GM23338 (cell line): ENCODE measurements at regions not wholly inside any gene's neighbourhood (a gene's known extent, or its start where the extent isn't known, plus 50 kb on each side); places are given as distances from the start of the nearest gene placed in this dataset.

Experiments
- ATAC-seq: fragments of 200-7000 bp; cut with Tn5 transposase; 3 replicates; pipeline ENCODE4 v1.9.1; 2020
- DNase-seq: peaks from one replicate; pipeline ENCODE4 v3.0.0-alpha.2; 2015; ENCODE audit warnings: low spot score
- H2AFZ ChIP-seq: fragments of 200-600 bp; sonication (generic); 2 replicates; pipeline ENCODE4 v1.8.0; 2016; ENCODE audit warnings: antibody characterized with exemption, mild to moderate bottlenecking, moderate library complexity
- H3F3A ChIP-seq: fragments of 200-600 bp; sonication (generic); replicated peaks from 2 replicates; pipeline ENCODE4 v1.8.0; 2017; ENCODE audit warnings: antibody characterized with exemption, mixed run types, low read depth
- H3K27ac ChIP-seq: fragments of 200-600 bp; sonication (generic); 2 replicates; pipeline ENCODE4 v1.6.1; 2016; ENCODE audit warnings: low read depth
- H3K27me3 ChIP-seq: fragments of 200-600 bp; sonication (generic); 2 replicates; pipeline ENCODE4 v1.8.0; 2016; ENCODE audit warnings: mild to moderate bottlenecking, mixed run types, moderate library complexity; ENCODE audit not compliant: insufficient read depth
- H3K36me3 ChIP-seq: fragments of 200-600 bp; sonication (generic); 2 replicates; pipeline ENCODE4 v1.8.0; 2016; ENCODE audit warnings: mild to moderate bottlenecking; ENCODE audit not compliant: insufficient read depth
- H3K4me1 ChIP-seq: fragments of 200-600 bp; sonication (generic); 2 replicates; pipeline ENCODE4 v1.8.0; 2016; ENCODE audit warnings: mild to moderate bottlenecking, moderate library complexity; ENCODE audit not compliant: insufficient read depth
- H3K4me2 ChIP-seq: fragments of 200-600 bp; sonication (generic); 2 replicates; pipeline ENCODE4 v1.7.1; 2017; ENCODE audit warnings: mixed run types
- H3K4me3 ChIP-seq: fragments of 200-600 bp; sonication (generic); 2 replicates; pipeline ENCODE4 v1.6.1; 2016; ENCODE audit warnings: mixed run types
- H3K79me2 ChIP-seq: fragments of 200-600 bp; sonication (generic); replicated peaks from 2 replicates; pipeline ENCODE4 v1.8.0; 2017; ENCODE audit warnings: mild to moderate bottlenecking; ENCODE audit not compliant: insufficient read depth
- H3K9me2 ChIP-seq: fragments of 200-600 bp; sonication (generic); 2 replicates; pipeline ENCODE4 v1.8.0; 2017; ENCODE audit not compliant: insufficient read depth
- H4K20me1 ChIP-seq: fragments of 200-600 bp; sonication (generic); replicated peaks from 2 replicates; pipeline ENCODE4 v1.8.0; 2017; ENCODE audit warnings: mild to moderate bottlenecking; ENCODE audit not compliant: insufficient read depth
- H3K27ac Mint-ChIP-seq: 2 replicates; pipeline ENCODE4 v1.8.0; 2020; ENCODE audit warnings: inconsistent platforms, mild to moderate bottlenecking, moderate library complexity, mixed read lengths
- H3K27me3 Mint-ChIP-seq: 3 replicates; pipeline ENCODE4 v1.8.0; 2022; ENCODE audit warnings: low read depth, mild to moderate bottlenecking, moderate library complexity, mixed read lengths, inconsistent platforms; ENCODE audit not compliant: insufficient read depth, poor library complexity
- H3K36me3 Mint-ChIP-seq: 3 replicates; pipeline ENCODE4 v1.8.0; 2021; ENCODE audit warnings: low read depth, mild to moderate bottlenecking, inconsistent platforms, moderate library complexity, mixed read lengths
- H3K4me1 Mint-ChIP-seq: 3 replicates; pipeline ENCODE4 v1.8.0; 2020; ENCODE audit warnings: mild to moderate bottlenecking, inconsistent platforms, mixed read lengths
- H3K4me3 Mint-ChIP-seq: 3 replicates; pipeline ENCODE4 v1.8.0; 2021; ENCODE audit warnings: moderate library complexity, mild to moderate bottlenecking, inconsistent platforms, mixed read lengths
- H3K9me3 Mint-ChIP-seq: 3 replicates; pipeline ENCODE4 v1.8.0; 2020; ENCODE audit warnings: moderate library complexity, mild to moderate bottlenecking, inconsistent platforms, mixed read lengths
- CREB1 ChIP-seq: fragments of 250-450 bp; sonication (Bioruptor Pico); IDR thresholded peaks from 2 replicates; pipeline ENCODE4 v1.5.0; 2020; ENCODE audit warnings: low read depth, mild to moderate bottlenecking, moderate library complexity
- ETS1 ChIP-seq: IDR thresholded peaks from 2 replicates; pipeline ENCODE4 v1.6.1; 2016; ENCODE audit warnings: antibody characterized with exemption
- EZH2 ChIP-seq: fragments of 200-600 bp; sonication (generic); IDR thresholded peaks from one replicate; pipeline ENCODE4 v1.8.0; 2017; ENCODE audit warnings: antibody characterized with exemption, mild to moderate bottlenecking, low read depth; ENCODE audit not compliant: unreplicated experiment
- EZH2phosphoT487 ChIP-seq: fragments of 200-600 bp; sonication (generic); IDR thresholded peaks from one replicate; pipeline ENCODE4 v1.8.1; 2018; ENCODE audit warnings: antibody characterized with exemption; ENCODE audit not compliant: unreplicated experiment
- JUNB ChIP-seq: IDR thresholded peaks from one replicate; pipeline ENCODE4 v1.6.1; 2016; ENCODE audit warnings: antibody characterized with exemption; ENCODE audit not compliant: unreplicated experiment
- NANOG ChIP-seq: IDR thresholded peaks from 2 replicates; pipeline ENCODE4 v1.6.1; 2016; ENCODE audit warnings: antibody characterized with exemption, borderline replicate concordance
- POLR2AphosphoS5 ChIP-seq: IDR thresholded peaks from 2 replicates; pipeline ENCODE4 v1.6.1; 2016; ENCODE audit warnings: antibody characterized with exemption, low read depth
- REST ChIP-seq: IDR thresholded peaks from one replicate; pipeline ENCODE4 v1.6.1; 2018; ENCODE audit warnings: antibody characterized with exemption; ENCODE audit not compliant: unreplicated experiment
- STAT1 ChIP-seq: IDR thresholded peaks from one replicate; pipeline ENCODE4 v1.6.1; 2016; ENCODE audit warnings: antibody characterized with exemption; ENCODE audit not compliant: unreplicated experiment
- ZNF331 ChIP-seq: fragments of 250-450 bp; sonication (Bioruptor Pico); IDR thresholded peaks from 2 replicates; pipeline ENCODE4 v1.5.0; 2020; ENCODE audit warnings: low read depth, mild to moderate bottlenecking, moderate library complexity
- ZNF462 ChIP-seq: fragments of 250-450 bp; sonication (Bioruptor Pico); IDR thresholded peaks from 2 replicates; pipeline ENCODE4 v1.5.0; 2020; ENCODE audit warnings: mild to moderate bottlenecking, moderate library complexity

GRCh38 chrY:12593532-12594216 lies 107.4 kb upstream of the USP9Y start:
- H3K36me3 ChIP-seq, result no peaks in the 10 kb centered on the region
- no peaks in the 10 kb centered on the region for H3K79me2 ChIP-seq
- H3K4me2 ChIP-seq, result no peak overlapping the region
- no peak overlapping the region for H3K27ac ChIP-seq
- no peak for DNase-seq
- no peak overlapping the region for H2AFZ ChIP-seq
- peaks cover 8% of the 10 kb centered on the region for H3K9me3 Mint-ChIP-seq
- H3K4me3 Mint-ChIP-seq, result no peak overlapping the region
- no peak for TF ChIP-seq POLR2AphosphoS5
- TF ChIP-seq CREB1 (CRISPR knock-in tag), result no peak
- no peak for TF ChIP-seq EZH2
- TF ChIP-seq EZH2phosphoT487, result no peak
- no peak for TF ChIP-seq ZNF462 (CRISPR knock-in tag)
- TF ChIP-seq STAT1, result no peak
- TF ChIP-seq ETS1, result no peak
- TF ChIP-seq JUNB, result no peak
- TF ChIP-seq NANOG, result no peak
- TF ChIP-seq REST, result no peak
- TF ChIP-seq ZNF331 (CRISPR knock-in tag), result no peak
- no peaks in the 10 kb centered on the region for H3K27me3 ChIP-seq
- no peak for ATAC-seq
- H3K4me1 Mint-ChIP-seq, result no peaks in the 10 kb centered on the region
- H3K9me2 ChIP-seq, result no peaks in the 10 kb centered on the region
- H3K4me1 ChIP-seq, result no peaks in the 10 kb centered on the region
- H3K27ac Mint-ChIP-seq, result no peak overlapping the region
- H3K27me3 Mint-ChIP-seq, result peaks cover 1% of the 10 kb centered on the region
- no peaks in the 10 kb centered on the region for H3F3A ChIP-seq
- no peaks in the 10 kb centered on the region for H4K20me1 ChIP-seq
- H3K36me3 Mint-ChIP-seq, result no peaks in the 10 kb centered on the region; the same call in 2 of the 3 replicates
- H3K4me3 ChIP-seq, result no peak overlapping the region
